RWPE1 (cell line): ENCODE measurements at regions not wholly inside any gene's neighbourhood (a gene's known extent, or its start where the extent isn't known, plus 50 kb on each side); places are given as distances from the start of the nearest gene placed in this dataset.
A peak's percentile ranks its signal among the peaks of the same experiment; 100 is the strongest.

Source experiments
- CTCF ChIA-PET: fragments of 350-600 bp; sonication (Branson Sonifier 250); formaldehyde crosslinking; extraction: SDS; loops from one replicate; lab custom pipeline; 2021; lab: Yijun Ruan, JAX
- POLR2A ChIA-PET: fragments of 400-600 bp; formaldehyde crosslinking; extraction: SDS; loops from one replicate; lab custom pipeline; 2020; ENCODE audit warnings: antibody characterized with exemption; ENCODE audit not compliant: low non-redundant PET; lab: Yijun Ruan, JAX
- DNase-seq: peaks from one replicate; pipeline ENCODE4 v3.0.0; 2012; ENCODE audit warnings: low spot score
- H3K27ac ChIP-seq: fragments of 450-650 bp; 2 replicates; pipeline ENCODE4 v1.5.1; 2017
- CTCF ChIP-seq: fragments of 450-650 bp; conservative IDR thresholded peaks from 2 replicates; pipeline ENCODE4 v1.5.1; 2017; ENCODE audit warnings: low read depth, mild to moderate bottlenecking

- ChIA-PET CTCF (no interaction called here), POLR2A (no interaction called here)
- no peak overlapping the region for H3K27ac ChIP-seq
- TF ChIP-seq CTCF: no peak
- DNase-seq: no peak
Observed at GRCh38 chr3:95711789-95712188, 1102.6 kb upstream of the EPHA6 start.

- TF ChIP-seq CTCF: no peak
- POLR2A ChIA-PET: no interaction called here
- DNase-seq: no peak
- no peak overlapping the region for H3K27ac ChIP-seq
- CTCF ChIA-PET: no interaction called here
Observed at GRCh38 chr3:95715128-95715527, 1099.3 kb upstream of the EPHA6 start.

- CTCF ChIA-PET: no interaction called here
- no peak for TF ChIP-seq CTCF
- no peak overlapping the region for H3K27ac ChIP-seq
- no peak for DNase-seq
- POLR2A ChIA-PET: no interaction called here
Observed at GRCh38 chr3:95717048-95717447, 1097.3 kb upstream of the EPHA6 start.

GRCh38 chr3:95718168-95718567, 1096.2 kb upstream of the EPHA6 start:
- H3K27ac ChIP-seq: no peak overlapping the region
- ChIA-PET CTCF (interaction anchor here (0.7 kb wide), 1 partner anchor 208 kb away, joined by 3 read pairs; no protein-coding TSS in a partner anchor), POLR2A (no interaction called here)
- TF ChIP-seq CTCF: no peak
- no peak for DNase-seq

GRCh38 chr3:95719481-95719880, 1094.9 kb upstream of the EPHA6 start:
- TF ChIP-seq CTCF: no peak
- no peak for DNase-seq
- POLR2A ChIA-PET: no interaction called here
- CTCF ChIA-PET: interaction anchor here (0.5 kb wide), 1 partner anchor 1752 kb away, joined by 3 read pairs; no protein-coding TSS in a partner anchor
- no peak overlapping the region for H3K27ac ChIP-seq

GRCh38 chr3:95721938-95722337, 1092.5 kb upstream of the EPHA6 start:
- peak; percentile 2 for DNase-seq
- H3K27ac ChIP-seq: no peak overlapping the region
- no peak for TF ChIP-seq CTCF
- POLR2A ChIA-PET: no interaction called here
- CTCF ChIA-PET: no interaction called here

- H3K27ac ChIP-seq: no peak overlapping the region
- ChIA-PET POLR2A (no interaction called here), CTCF (no interaction called here)
- no peak for DNase-seq
- no peak for TF ChIP-seq CTCF
Observed at GRCh38 chr3:95725770-95726169, 1088.6 kb upstream of the EPHA6 start.
